MM.1S (cell line): ENCODE measurements at regions not wholly inside any gene's neighbourhood (a gene's known extent, or its start where the extent isn't known, plus 50 kb on each side); places are given as distances from the start of the nearest gene placed in this dataset.
"Not testable (repeated sequence)": the region's sequence is repeated elsewhere in the genome, so short reads cannot be mapped to it uniquely, and the experiment has no call there.

Source experiments
- DNase-seq: peaks from one replicate; pipeline ENCODE4 v3.0.0-alpha.2; 2015
- H2AFZ ChIP-seq: fragments of 300-600 bp; sonication (generic); 2 replicates; pipeline ENCODE4 v1.6.0; 2016; ENCODE audit warnings: antibody characterized with exemption, low read length
- H3F3A ChIP-seq: fragments of 300-600 bp; sonication (generic); 2 replicates; pipeline ENCODE4 v1.6.1; 2016; ENCODE audit warnings: mild to moderate bottlenecking, antibody characterized with exemption, low read length, moderate library complexity, mixed read lengths; ENCODE audit not compliant: insufficient read depth
- H3K27ac ChIP-seq: fragments of 300-600 bp; sonication (generic); 2 replicates; pipeline ENCODE4 v1.5.1; 2016; ENCODE audit warnings: mild to moderate bottlenecking, low read length
- H3K27me3 ChIP-seq: fragments of 300-600 bp; sonication (generic); replicated peaks from 2 replicates; pipeline ENCODE4 v1.6.0; 2016; ENCODE audit warnings: low read length; ENCODE audit not compliant: insufficient read depth
- H3K36me3 ChIP-seq: fragments of 300-600 bp; sonication (generic); replicated peaks from 2 replicates; pipeline ENCODE4 v1.6.1; 2016; ENCODE audit warnings: mild to moderate bottlenecking, low read length, mixed read lengths; ENCODE audit not compliant: insufficient read depth
- H3K4me1 ChIP-seq: fragments of 300-600 bp; sonication (generic); 2 replicates; pipeline ENCODE4 v1.6.1; 2016; ENCODE audit warnings: low read length, mixed read lengths
- H3K4me2 ChIP-seq: fragments of 300-600 bp; sonication (generic); 2 replicates; pipeline ENCODE4 v1.6.0; 2016; ENCODE audit warnings: low read depth, low read length
- H3K4me3 ChIP-seq: fragments of 300-600 bp; sonication (generic); 2 replicates; pipeline ENCODE4 v1.5.1; 2016; ENCODE audit warnings: low read length, mixed read lengths
- H3K79me2 ChIP-seq: fragments of 300-600 bp; sonication (generic); 2 replicates; pipeline ENCODE4 v1.6.1; 2016; ENCODE audit warnings: mixed run types, low read length, mixed read lengths
- H3K9ac ChIP-seq: fragments of 300-600 bp; sonication (generic); 2 replicates; pipeline ENCODE4 v1.6.1; 2016; ENCODE audit warnings: low read length, mixed read lengths
- H3K9me2 ChIP-seq: fragments of 300-600 bp; sonication (generic); replicated peaks from 2 replicates; pipeline ENCODE4 v1.6.1; 2016; ENCODE audit warnings: mild to moderate bottlenecking, low read length, mixed read lengths; ENCODE audit not compliant: insufficient read depth
- H3K9me3 ChIP-seq: fragments of 300-600 bp; sonication (generic); replicated peaks from 2 replicates; pipeline ENCODE4 v1.6.1; 2016; ENCODE audit warnings: mild to moderate bottlenecking, low read length, mixed read lengths; ENCODE audit not compliant: insufficient read depth
- H4K20me1 ChIP-seq: fragments of 300-600 bp; sonication (generic); 2 replicates; pipeline ENCODE4 v1.6.1; 2016; ENCODE audit warnings: mild to moderate bottlenecking, low read length, moderate library complexity, mixed read lengths; ENCODE audit not compliant: insufficient read depth
- EZH2 ChIP-seq: fragments of 300-600 bp; sonication (generic); optimal IDR thresholded peaks from 2 replicates; pipeline ENCODE3; 2017; ENCODE audit warnings: low read depth, mild to moderate bottlenecking, antibody characterized with exemption, low read length, mixed read lengths
- EZH2phosphoT487 ChIP-seq: fragments of 300-600 bp; sonication (generic); IDR thresholded peaks from 2 replicates; pipeline ENCODE4 v1.6.1; 2018; ENCODE audit warnings: antibody characterized with exemption, low read length
- TF ChIP-seq, protein P1 (sequence below): fragments of 300-600 bp; sonication (generic); IDR thresholded peaks from 2 replicates; pipeline ENCODE4 v1.5.1; 2016; ENCODE audit warnings: antibody characterized with exemption, low read length, mixed read lengths

DNA sequence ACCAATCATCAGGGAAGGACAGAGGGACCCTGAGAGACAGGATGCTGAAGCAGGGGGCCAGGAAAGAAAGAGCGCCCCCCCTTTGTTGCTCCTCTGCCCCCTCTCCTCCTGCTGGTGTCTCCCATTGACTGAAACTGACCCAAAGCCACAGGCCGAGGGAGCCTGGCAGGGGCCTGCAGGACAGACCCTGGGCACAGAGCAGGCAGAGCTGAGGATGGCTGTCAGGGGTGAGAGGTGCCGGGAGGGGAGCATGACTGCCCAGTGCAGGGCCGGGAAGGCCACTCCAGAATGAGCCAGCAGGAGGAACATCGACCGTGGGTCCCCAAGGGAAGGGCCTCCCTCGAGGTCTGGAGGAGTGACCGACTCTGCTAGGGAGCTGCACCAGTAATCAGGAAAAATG is 427.8 kb downstream of the PREX1 start:
- no peaks in the 10 kb centered on the region for H3K36me3 ChIP-seq
- H3K27ac ChIP-seq: no peak overlapping the region
- H3K9me3 ChIP-seq: no peaks in the 10 kb centered on the region
- no peaks in the 10 kb centered on the region for H3K4me1 ChIP-seq
- no peak overlapping the region for H2AFZ ChIP-seq
- no peaks in the 10 kb centered on the region; the same call in 1 of the 2 replicates for H3K27me3 ChIP-seq
- H3F3A ChIP-seq: no peaks in the 10 kb centered on the region
- no peak overlapping the region for H3K9ac ChIP-seq
- H4K20me1 ChIP-seq: no peaks in the 10 kb centered on the region
- H3K4me3 ChIP-seq: no peak overlapping the region
- TF ChIP-seq EZH2phosphoT487 (no peak), EZH2 (no peak)
- TF ChIP-seq, protein P1, sequence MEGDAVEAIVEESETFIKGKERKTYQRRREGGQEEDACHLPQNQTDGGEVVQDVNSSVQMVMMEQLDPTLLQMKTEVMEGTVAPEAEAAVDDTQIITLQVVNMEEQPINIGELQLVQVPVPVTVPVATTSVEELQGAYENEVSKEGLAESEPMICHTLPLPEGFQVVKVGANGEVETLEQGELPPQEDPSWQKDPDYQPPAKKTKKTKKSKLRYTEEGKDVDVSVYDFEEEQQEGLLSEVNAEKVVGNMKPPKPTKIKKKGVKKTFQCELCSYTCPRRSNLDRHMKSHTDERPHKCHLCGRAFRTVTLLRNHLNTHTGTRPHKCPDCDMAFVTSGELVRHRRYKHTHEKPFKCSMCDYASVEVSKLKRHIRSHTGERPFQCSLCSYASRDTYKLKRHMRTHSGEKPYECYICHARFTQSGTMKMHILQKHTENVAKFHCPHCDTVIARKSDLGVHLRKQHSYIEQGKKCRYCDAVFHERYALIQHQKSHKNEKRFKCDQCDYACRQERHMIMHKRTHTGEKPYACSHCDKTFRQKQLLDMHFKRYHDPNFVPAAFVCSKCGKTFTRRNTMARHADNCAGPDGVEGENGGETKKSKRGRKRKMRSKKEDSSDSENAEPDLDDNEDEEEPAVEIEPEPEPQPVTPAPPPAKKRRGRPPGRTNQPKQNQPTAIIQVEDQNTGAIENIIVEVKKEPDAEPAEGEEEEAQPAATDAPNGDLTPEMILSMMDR: no peak
- H3K9me2 ChIP-seq: no peaks in the 10 kb centered on the region
- H3K4me2 ChIP-seq: no peak overlapping the region
- DNase-seq: no peak
- H3K79me2 ChIP-seq: no peaks in the 10 kb centered on the region

DNA sequence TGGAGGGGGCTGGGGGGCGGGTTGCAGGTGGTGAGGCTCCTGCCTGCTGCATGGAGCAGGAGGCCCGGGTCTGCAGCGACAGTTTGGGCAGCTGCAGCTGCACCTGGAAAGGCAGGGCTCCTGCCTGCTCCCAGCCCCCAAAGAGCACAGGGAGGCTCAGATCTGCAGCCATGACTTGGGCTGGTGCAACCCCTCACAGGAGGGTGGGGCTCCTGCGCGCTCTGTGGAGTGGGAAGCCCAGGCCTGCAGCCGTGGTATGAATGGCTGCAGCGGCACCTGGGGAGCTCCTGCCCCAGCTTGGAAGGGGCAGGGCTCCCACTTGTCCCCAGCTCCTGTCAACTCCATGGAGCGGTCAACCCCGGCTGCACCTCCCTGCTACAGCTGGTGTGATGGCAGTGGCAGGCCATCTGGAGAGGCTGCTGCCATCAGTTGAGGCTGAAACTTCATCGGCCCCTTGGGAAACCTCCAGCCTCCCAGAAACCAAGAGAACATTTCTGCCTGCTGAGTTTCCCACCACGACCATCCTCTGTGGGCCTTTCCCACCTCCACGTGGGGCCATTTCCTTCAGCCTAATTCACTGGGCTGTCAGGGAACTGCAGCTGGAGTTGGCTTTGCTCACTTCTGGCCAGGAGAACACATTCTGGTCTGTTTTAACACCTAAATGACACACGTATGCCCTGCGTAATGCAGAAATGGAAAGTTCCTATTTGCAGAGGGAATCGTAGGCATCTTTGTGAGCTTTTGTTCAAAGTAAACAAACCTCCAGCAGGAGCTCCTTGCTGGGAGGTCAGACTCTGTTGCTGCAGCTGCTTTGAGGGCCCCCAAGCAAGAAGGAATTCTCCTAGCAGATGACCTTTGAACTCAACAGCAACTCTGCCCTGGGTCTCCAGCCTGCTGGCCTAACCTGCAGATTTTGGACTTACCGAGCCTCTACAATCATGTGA is 429.0 kb downstream of the PREX1 start:
- Histone ChIP-seq H3K36me3 (no peaks in the 10 kb centered on the region), H3K79me2 (no peaks in the 10 kb centered on the region), H3K9ac (no peak overlapping the region), H2AFZ (no peak overlapping the region), H3K9me3 (no peaks in the 10 kb centered on the region), H3K4me1 (no peaks in the 10 kb centered on the region), H3K4me2 (no peak overlapping the region), H3K9me2 (no peaks in the 10 kb centered on the region), H4K20me1 (no peaks in the 10 kb centered on the region), H3K4me3 (no peak overlapping the region), H3K27me3 (no peaks in the 10 kb centered on the region; the same call in 1 of the 2 replicates), H3F3A (no peaks in the 10 kb centered on the region), H3K27ac (no peak overlapping the region)
- no peak for DNase-seq
- no peak for TF ChIP-seq EZH2phosphoT487
- TF ChIP-seq, protein P1: no peak
- no peak for TF ChIP-seq EZH2

DNA sequence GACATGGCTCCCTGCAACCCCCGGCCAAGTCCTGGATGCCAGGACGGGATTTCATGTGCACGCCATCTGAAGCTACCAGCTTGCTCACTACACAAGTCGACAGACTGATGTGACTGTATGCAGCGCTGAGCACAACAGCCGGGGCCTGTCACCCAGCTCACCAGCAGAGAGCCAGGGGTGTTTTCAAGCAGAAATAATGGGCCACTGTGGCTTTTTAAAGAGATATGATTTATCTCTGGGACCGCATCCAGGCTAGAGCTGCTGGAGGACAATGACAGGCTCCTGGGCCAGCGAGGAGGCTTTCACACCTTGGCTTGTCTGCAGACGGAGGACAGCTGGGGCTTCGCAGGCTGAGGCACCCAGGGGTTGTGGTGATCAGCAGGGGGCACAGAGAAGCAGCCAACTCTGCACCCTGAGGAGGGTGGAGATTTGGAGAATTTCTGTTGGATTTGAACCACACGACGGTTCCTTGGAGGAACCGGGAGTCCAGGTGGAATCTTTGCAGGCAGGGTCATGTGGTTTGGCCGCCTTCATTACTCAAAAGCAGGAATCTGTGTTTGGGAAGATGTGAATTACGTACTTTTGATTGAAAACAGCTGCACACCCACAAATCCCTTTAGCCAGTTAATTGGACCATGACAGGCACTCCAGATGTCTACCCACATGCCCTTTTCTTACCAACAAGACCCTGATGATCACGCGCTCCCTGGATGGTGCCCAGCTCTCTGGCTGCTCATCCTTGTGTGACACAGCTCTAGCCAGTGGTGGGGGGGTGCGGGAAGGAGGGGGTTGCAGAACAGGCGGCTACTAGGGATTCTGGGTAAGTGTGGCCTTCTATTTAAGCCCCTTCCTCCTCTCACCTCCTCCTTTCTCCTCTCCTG is 430.6 kb downstream of the PREX1 start:
- not testable (repeated sequence) for H4K20me1 ChIP-seq, H3K27me3 ChIP-seq, DNase-seq, H3K4me1 ChIP-seq, H3K4me3 ChIP-seq, H3K36me3 ChIP-seq, H3K4me2 ChIP-seq, H3K9me3 ChIP-seq, H3K27ac ChIP-seq, H3K9me2 ChIP-seq, H2AFZ ChIP-seq, H3F3A ChIP-seq, H3K79me2 ChIP-seq, H3K9ac ChIP-seq
